ENCODE measurements at regions not wholly inside any gene's neighbourhood (a gene's known extent, or its start where the extent isn't known, plus 50 kb on each side); places are given as distances from the start of the nearest gene placed in this dataset.

DNA sequence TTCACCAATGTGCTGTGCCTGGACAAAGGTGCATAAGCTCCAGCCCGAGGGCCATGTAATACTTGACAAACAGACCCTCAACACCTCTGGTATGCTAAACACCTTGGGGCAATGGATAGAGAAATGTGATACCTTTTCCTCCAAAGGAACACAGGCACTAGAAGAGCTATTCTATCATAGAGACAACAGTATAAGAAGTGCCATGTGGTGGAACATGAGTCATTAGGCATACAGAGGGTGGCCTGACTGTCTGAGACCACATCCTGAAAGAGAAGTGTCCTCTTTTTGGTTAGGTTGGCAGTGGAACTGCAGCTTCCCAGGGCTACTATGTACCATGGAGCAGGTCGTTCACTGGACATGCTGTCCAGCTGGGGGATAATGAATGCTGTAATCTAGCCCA lies 153.9 kb downstream of the INSIG2 start:
- H3K36me3 ChIP-seq (ENCODE audit: insufficient read depth, low read length), result no peaks in the 10 kb centered on the region
- H3K4me3 ChIP-seq (ENCODE audit: low read depth in 1 of 2, low read length in 2 of 2), result no peak overlapping the region
- no peak overlapping the region for H3K9ac ChIP-seq (ENCODE audit: low read length)
- H3K9me3 ChIP-seq (ENCODE audit: low read length), result no peaks in the 10 kb centered on the region
- H3K27me3 ChIP-seq (ENCODE audit: control insufficient read depth in 1 of 2, insufficient read depth in 2 of 2, low read length in 2 of 2), result no peaks in the 10 kb centered on the region
- no peaks in the 10 kb centered on the region for H3K4me1 ChIP-seq (ENCODE audit: insufficient read depth, low read length)
- no peak overlapping the region for H3K27ac ChIP-seq (ENCODE audit: low read depth, low read length)

DNA sequence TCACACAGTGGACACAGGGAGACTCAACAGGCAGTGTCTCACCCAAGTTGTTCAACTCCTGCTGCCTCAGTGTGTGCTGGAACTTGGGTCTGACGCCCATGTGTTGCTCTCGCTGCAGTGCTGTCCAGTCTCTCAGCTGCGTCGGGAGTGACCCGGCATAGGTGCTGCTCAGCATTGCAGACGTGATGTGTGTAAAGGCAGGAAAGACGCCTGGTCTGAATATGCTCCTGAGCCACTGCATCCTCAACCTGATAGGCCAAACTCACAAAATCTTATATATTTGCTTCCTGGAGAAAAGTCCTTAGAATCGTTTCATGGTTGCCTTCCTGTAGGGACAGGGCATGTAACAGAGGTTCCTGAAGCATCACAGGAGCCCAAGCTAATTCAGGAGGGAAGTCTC lies 152.9 kb downstream of the INSIG2 start:
- H3K27me3 ChIP-seq (ENCODE audit: control insufficient read depth in 1 of 2, insufficient read depth in 2 of 2, low read length in 2 of 2), result no peaks in the 10 kb centered on the region
- no peak overlapping the region for H3K27ac ChIP-seq (ENCODE audit: low read depth, low read length)
- no peaks in the 10 kb centered on the region for H3K36me3 ChIP-seq (ENCODE audit: insufficient read depth, low read length)
- H3K9me3 ChIP-seq (ENCODE audit: low read length), result no peaks in the 10 kb centered on the region
- H3K9ac ChIP-seq (ENCODE audit: low read length), result no peak overlapping the region
- H3K4me3 ChIP-seq (ENCODE audit: low read depth in 1 of 2, low read length in 2 of 2), result no peak overlapping the region
- H3K4me1 ChIP-seq (ENCODE audit: insufficient read depth, low read length), result no peaks in the 10 kb centered on the region

DNA sequence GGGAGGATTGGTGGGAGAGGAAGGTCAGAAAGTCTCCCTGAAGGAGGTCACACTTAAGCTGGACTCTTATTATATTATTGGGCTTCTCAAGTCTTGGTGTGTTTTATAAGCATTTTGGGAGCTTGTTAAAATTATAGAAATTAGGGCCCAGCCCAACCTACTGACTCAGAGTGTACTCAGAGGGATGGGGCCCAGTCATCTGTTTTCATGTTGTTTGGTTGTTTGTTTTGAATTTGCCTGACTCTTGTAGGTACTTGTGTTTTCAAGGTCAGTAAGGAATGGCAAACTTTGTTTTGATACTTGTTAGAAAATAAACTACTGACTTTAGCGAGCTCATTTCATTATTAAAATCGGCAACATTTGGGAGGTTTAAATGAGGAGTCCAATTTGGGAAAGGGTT lies 152.0 kb downstream of the INSIG2 start:
- Histone ChIP-seq H3K27ac (ENCODE audit: low read depth, low read length) (no peak overlapping the region), H3K36me3 (ENCODE audit: insufficient read depth, low read length) (no peaks in the 10 kb centered on the region), H3K27me3 (ENCODE audit: control insufficient read depth in 1 of 2, insufficient read depth in 2 of 2, low read length in 2 of 2) (no peaks in the 10 kb centered on the region), H3K4me1 (ENCODE audit: insufficient read depth, low read length) (no peaks in the 10 kb centered on the region), H3K9ac (ENCODE audit: low read length) (no peak overlapping the region), H3K9me3 (ENCODE audit: low read length) (no peaks in the 10 kb centered on the region), H3K4me3 (ENCODE audit: low read depth in 1 of 2, low read length in 2 of 2) (no peak overlapping the region)

DNA sequence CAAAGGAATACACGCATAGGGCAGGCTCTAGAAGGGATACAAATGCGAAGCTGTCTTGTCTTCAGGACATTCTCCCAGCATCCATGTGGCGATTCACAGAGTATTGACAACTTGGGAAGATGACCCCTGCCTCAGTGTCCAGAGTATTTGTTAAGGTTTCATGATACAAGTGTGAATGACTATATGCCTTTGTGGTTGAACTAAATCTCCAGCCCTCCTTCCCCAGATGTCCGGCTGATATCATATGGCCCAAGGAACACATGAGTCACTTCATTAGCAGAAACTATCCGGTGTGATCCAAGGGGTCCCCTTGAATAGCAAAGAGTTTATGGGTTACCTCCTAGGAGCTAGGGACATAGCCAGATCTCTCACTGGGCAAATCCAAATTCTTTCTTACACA lies 151.0 kb downstream of the INSIG2 start:
- no peaks in the 10 kb centered on the region for H3K4me1 ChIP-seq (ENCODE audit: insufficient read depth, low read length)
- no peaks in the 10 kb centered on the region for H3K9me3 ChIP-seq (ENCODE audit: low read length)
- H3K27me3 ChIP-seq (ENCODE audit: control insufficient read depth in 1 of 2, insufficient read depth in 2 of 2, low read length in 2 of 2), result no peaks in the 10 kb centered on the region
- no peak overlapping the region for H3K9ac ChIP-seq (ENCODE audit: low read length)
- no peaks in the 10 kb centered on the region for H3K36me3 ChIP-seq (ENCODE audit: insufficient read depth, low read length)
- no peak overlapping the region for H3K27ac ChIP-seq (ENCODE audit: low read depth, low read length)
- H3K4me3 ChIP-seq (ENCODE audit: low read depth in 1 of 2, low read length in 2 of 2), result no peak overlapping the region

DNA sequence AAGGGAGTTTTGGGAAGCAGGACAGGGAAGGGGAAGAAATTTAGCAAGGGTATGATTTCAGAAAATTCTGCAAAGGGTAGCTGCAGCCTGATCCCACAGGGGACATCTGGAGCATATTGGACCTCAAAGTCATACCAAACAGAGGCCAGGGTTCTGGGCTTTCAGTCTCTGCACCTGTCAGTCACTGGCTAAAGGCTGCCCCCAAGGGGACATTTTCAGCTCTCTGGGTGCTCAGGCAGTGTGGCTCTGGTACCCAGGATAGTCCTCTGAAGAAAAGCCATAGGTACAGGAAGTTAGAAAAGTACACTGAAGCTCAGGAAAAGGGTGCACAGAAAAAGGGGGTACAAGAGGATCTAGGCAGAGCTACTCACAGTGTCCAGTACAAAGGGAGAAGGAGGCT lies 149.2 kb downstream of the INSIG2 start:
- Histone ChIP-seq H3K4me1 (ENCODE audit: insufficient read depth, low read length) (no peaks in the 10 kb centered on the region), H3K36me3 (ENCODE audit: insufficient read depth, low read length) (no peaks in the 10 kb centered on the region), H3K9ac (ENCODE audit: low read length) (no peak overlapping the region), H3K27ac (ENCODE audit: low read depth, low read length) (no peak overlapping the region), H3K27me3 (ENCODE audit: control insufficient read depth in 1 of 2, insufficient read depth in 2 of 2, low read length in 2 of 2) (peaks cover 0 to 4% of the 10 kb centered on the region in 2 donors), H3K4me3 (ENCODE audit: low read depth in 1 of 2, low read length in 2 of 2) (no peak overlapping the region), H3K9me3 (ENCODE audit: low read length) (no peaks in the 10 kb centered on the region)

DNA sequence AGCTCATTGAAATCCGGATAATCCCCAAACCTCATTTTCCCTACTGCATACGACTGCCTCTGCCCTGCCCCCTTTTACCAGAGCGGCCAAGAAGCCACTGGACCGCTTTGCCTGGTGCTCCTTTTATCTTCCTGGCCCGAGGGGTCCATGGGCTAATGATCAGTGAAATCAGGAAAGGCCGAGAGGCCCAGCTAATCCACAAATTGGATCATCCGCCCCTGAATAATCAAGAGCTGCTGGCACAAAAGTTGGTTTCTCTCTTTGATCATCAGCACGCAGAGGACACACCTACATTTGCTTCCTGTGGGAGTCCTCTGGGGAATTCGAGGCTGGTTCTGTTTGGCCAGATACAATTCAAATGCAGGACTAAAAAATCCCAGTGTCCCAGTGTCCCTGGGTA lies 144.5 kb downstream of the INSIG2 start:
- Histone ChIP-seq H3K27ac (ENCODE audit: low read depth, low read length) (no peak overlapping the region), H3K36me3 (ENCODE audit: insufficient read depth, low read length) (no peaks in the 10 kb centered on the region), H3K27me3 (ENCODE audit: control insufficient read depth in 1 of 2, insufficient read depth in 2 of 2, low read length in 2 of 2) (peaks cover 0 to 5% of the 10 kb centered on the region in 2 donors), H3K9ac (ENCODE audit: low read length) (no peak overlapping the region), H3K4me3 (ENCODE audit: low read depth in 1 of 2, low read length in 2 of 2) (no peak overlapping the region), H3K9me3 (ENCODE audit: low read length) (no peaks in the 10 kb centered on the region), H3K4me1 (ENCODE audit: insufficient read depth, low read length) (no peaks in the 10 kb centered on the region)

DNA sequence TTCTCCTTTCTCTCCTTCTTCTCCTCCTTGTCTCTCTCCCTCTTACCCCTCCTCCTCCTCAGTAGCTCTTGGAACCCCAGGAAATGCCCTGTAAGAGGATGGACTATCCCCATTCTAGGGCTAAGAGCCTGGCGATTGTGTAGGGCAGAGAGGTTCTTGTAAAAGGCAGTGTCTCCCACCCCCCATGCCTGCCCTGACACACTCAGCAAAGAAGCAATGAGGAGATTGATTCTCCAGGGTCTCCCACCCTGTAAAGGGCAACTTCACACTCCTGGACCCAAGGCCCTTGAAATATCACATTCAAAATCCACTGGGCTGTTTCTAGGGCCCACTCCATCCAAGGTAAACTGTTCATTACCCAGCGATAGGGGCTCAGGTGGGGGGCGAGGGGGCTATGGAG lies 144.1 kb downstream of the INSIG2 start:
- H3K9me3 ChIP-seq (ENCODE audit: low read length), result no peaks in the 10 kb centered on the region
- no peaks in the 10 kb centered on the region for H3K36me3 ChIP-seq (ENCODE audit: insufficient read depth, low read length)
- H3K27ac ChIP-seq (ENCODE audit: low read depth, low read length), result no peak overlapping the region
- H3K9ac ChIP-seq (ENCODE audit: low read length), result no peak overlapping the region
- no peak overlapping the region for H3K4me3 ChIP-seq (ENCODE audit: low read depth in 1 of 2, low read length in 2 of 2)
- H3K27me3 ChIP-seq (ENCODE audit: control insufficient read depth in 1 of 2, insufficient read depth in 2 of 2, low read length in 2 of 2), result peaks cover 0 to 5% of the 10 kb centered on the region in 2 donors
- no peaks in the 10 kb centered on the region for H3K4me1 ChIP-seq (ENCODE audit: insufficient read depth, low read length)

DNA sequence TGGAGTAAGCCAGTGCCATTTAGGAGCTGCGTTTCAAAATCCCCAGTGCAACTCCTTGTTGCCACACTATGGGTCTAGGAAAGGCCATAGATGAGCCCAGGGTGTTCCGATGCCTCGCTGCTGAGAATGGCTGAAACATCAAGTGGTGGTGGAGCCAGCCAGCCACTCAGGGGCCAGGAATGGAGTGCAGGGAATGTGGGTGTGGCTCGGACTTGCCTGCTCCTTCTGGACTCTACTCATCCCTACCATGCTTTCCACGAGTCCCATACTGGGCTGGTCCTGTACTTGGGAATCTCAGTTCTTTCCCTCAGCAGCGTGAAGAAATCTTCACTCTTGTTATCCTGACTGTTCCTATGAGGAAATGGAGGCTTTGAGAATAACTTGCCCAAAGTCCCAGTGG lies 143.5 kb downstream of the INSIG2 start:
- no peaks in the 10 kb centered on the region for H3K36me3 ChIP-seq (ENCODE audit: insufficient read depth, low read length)
- H3K27ac ChIP-seq (ENCODE audit: low read depth, low read length), result no peak overlapping the region
- peaks cover 1 to 6% of the 10 kb centered on the region in 2 donors for H3K27me3 ChIP-seq (ENCODE audit: control insufficient read depth in 1 of 2, insufficient read depth in 2 of 2, low read length in 2 of 2)
- H3K9ac ChIP-seq (ENCODE audit: low read length), result no peak overlapping the region
- no peaks in the 10 kb centered on the region for H3K9me3 ChIP-seq (ENCODE audit: low read length)
- no peaks in the 10 kb centered on the region for H3K4me1 ChIP-seq (ENCODE audit: insufficient read depth, low read length)
- no peak overlapping the region for H3K4me3 ChIP-seq (ENCODE audit: low read depth in 1 of 2, low read length in 2 of 2)

DNA sequence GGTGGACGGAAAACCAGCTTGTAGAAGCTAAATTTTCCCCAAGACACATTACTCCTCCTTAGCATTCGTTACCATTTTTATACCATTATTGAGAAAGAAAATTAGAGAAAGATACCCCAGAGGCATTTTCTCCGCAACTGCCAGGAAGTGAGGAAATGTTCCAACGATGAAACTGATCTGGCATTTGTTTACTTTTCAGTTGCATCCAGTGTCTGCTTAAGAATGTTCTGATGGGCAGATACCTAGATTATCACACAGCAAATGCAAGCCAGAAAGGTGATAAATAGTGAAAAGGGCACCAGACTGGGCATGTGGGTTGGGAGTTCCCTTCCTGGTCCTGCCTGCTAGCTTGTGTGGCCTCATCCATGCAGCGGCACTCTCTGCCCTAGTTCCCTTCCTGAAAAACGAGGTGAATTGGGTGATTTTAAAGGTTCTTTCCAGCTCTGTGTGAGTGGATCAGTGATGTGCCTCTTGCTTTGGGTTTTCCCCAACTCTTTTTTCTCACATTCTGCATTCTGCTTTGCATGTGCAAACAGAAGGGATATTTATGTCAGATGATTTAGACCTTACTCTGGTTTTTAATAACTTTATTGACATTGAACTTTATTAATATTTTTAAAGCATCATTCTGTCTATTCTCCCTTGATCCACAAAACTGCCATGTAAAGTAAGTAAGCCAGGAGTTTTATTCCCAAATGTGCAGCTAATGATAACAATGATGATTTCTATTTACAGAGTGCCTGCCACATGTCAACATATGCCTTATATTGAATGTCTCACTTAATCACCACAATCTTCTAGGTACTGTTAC lies 139.6 kb downstream of the INSIG2 start:
- Histone ChIP-seq H3K4me3 (ENCODE audit: low read depth in 1 of 2, low read length in 2 of 2) (no peak overlapping the region), H3K9me3 (ENCODE audit: low read length) (no peaks in the 10 kb centered on the region), H3K27me3 (ENCODE audit: control insufficient read depth in 1 of 2, insufficient read depth in 2 of 2, low read length in 2 of 2) (peaks cover 40 to 45% of the 10 kb centered on the region in 2 donors), H3K4me1 (ENCODE audit: insufficient read depth, low read length) (peaks cover 12% of the 10 kb centered on the region), H3K27ac (ENCODE audit: low read depth, low read length) (no peak overlapping the region), H3K36me3 (ENCODE audit: insufficient read depth, low read length) (no peaks in the 10 kb centered on the region), H3K9ac (ENCODE audit: low read length) (no peak overlapping the region)

DNA sequence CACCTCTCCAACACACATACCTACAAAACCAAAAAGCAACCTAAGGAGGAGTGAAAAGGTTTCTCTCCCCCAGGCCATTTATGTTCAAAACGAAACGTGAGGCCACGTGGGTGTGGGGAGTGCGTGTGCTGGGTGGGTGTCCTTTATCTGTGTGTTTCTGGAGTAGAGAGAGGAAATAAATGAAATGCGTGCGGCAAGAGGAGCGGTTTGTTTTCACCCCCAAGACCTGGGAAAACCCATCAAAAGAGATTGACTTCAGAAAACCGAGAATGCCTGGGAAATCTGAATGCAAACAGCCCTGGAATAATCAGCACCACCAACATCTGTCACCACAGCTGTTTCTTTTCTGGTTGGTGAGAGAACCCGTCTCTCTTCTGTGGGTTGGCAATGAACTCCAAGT lies 137.4 kb downstream of the INSIG2 start:
- Histone ChIP-seq H3K27ac (ENCODE audit: low read depth, low read length) (no peak overlapping the region), H3K4me1 (ENCODE audit: insufficient read depth, low read length) (peaks cover 12% of the 10 kb centered on the region), H3K36me3 (ENCODE audit: insufficient read depth, low read length) (no peaks in the 10 kb centered on the region), H3K9me3 (ENCODE audit: low read length) (no peaks in the 10 kb centered on the region), H3K9ac (ENCODE audit: low read length) (no peak overlapping the region), H3K27me3 (ENCODE audit: control insufficient read depth in 1 of 2, insufficient read depth in 2 of 2, low read length in 2 of 2) (peaks cover 52 to 55% of the 10 kb centered on the region in 2 donors), H3K4me3 (ENCODE audit: low read depth in 1 of 2, low read length in 2 of 2) (no peak overlapping the region)

DNA sequence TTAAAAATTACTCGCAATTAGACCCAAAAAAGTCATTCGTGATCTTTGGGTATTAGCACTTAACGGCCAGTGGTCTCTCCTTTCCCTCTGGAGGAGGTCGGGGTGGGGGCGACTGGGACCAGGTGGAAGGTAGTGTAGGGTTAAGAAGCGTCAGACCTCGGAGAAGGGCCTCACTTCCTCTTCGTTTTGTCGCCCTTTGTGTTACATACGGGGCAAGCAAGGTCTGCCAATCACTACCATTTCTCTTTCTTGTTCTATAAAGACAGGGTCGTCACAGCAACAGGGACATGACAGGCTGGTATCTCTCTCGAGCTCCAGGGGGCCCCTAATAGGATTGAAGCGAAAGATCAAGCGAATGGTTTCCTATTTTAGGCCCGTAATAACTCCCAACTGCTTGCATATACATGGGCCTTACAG lies 136.6 kb downstream of the INSIG2 start:
- peaks cover 52 to 55% of the 10 kb centered on the region in 2 donors for H3K27me3 ChIP-seq (ENCODE audit: control insufficient read depth in 1 of 2, insufficient read depth in 2 of 2, low read length in 2 of 2)
- H3K36me3 ChIP-seq (ENCODE audit: insufficient read depth, low read length), result no peaks in the 10 kb centered on the region
- H3K4me1 ChIP-seq (ENCODE audit: insufficient read depth, low read length), result peaks cover 12% of the 10 kb centered on the region
- H3K4me3 ChIP-seq (ENCODE audit: low read depth in 1 of 2, low read length in 2 of 2), result no peak overlapping the region
- no peaks in the 10 kb centered on the region for H3K9me3 ChIP-seq (ENCODE audit: low read length)
- H3K27ac ChIP-seq (ENCODE audit: low read depth, low read length), result no peak overlapping the region
- H3K9ac ChIP-seq (ENCODE audit: low read length), result no peak overlapping the region

All from muscle layer of colon (tissue), 2 donors.